ENCODE measurements at regions not wholly inside any gene's neighbourhood (a gene's known extent, or its start where the extent isn't known, plus 50 kb on each side); places are given as distances from the start of the nearest gene placed in this dataset.

- H4K20me1 ChIP-seq (replicated peaks; ENCODE audit: control insufficient read depth, insufficient read depth, low read length) = no peaks in the 10 kb centered on the region
- BruUV-seq (replicated peaks) = no TSS peak
- no peak overlapping the region for H3K27ac ChIP-seq (ENCODE audit: extremely low read depth, low read depth, low read length)
- FAIRE-seq = no peak
- H3K4me2 ChIP-seq (ENCODE audit: insufficient read depth, low read length) = no peak overlapping the region
- no peak overlapping the region for H3K4me3 ChIP-seq
- H3K9me3 ChIP-seq (replicated peaks; ENCODE audit: control insufficient read depth, insufficient read depth, low read depth, low read length) = no peaks in the 10 kb centered on the region
- TF ChIP-seq ZNF592 (IDR thresholded peaks at IDR 0.05) (no peak), RAD21 (CRISPR knock-in tag; conservative IDR thresholded peaks at IDR 0.05 in 1 of 2, IDR thresholded peaks at IDR 0.05 in 1 of 2) (peak in 1 of 2 experiments; percentile 26; a peak in 1 of 4 replicates)
- TF ChIP-seq, protein P1, sequence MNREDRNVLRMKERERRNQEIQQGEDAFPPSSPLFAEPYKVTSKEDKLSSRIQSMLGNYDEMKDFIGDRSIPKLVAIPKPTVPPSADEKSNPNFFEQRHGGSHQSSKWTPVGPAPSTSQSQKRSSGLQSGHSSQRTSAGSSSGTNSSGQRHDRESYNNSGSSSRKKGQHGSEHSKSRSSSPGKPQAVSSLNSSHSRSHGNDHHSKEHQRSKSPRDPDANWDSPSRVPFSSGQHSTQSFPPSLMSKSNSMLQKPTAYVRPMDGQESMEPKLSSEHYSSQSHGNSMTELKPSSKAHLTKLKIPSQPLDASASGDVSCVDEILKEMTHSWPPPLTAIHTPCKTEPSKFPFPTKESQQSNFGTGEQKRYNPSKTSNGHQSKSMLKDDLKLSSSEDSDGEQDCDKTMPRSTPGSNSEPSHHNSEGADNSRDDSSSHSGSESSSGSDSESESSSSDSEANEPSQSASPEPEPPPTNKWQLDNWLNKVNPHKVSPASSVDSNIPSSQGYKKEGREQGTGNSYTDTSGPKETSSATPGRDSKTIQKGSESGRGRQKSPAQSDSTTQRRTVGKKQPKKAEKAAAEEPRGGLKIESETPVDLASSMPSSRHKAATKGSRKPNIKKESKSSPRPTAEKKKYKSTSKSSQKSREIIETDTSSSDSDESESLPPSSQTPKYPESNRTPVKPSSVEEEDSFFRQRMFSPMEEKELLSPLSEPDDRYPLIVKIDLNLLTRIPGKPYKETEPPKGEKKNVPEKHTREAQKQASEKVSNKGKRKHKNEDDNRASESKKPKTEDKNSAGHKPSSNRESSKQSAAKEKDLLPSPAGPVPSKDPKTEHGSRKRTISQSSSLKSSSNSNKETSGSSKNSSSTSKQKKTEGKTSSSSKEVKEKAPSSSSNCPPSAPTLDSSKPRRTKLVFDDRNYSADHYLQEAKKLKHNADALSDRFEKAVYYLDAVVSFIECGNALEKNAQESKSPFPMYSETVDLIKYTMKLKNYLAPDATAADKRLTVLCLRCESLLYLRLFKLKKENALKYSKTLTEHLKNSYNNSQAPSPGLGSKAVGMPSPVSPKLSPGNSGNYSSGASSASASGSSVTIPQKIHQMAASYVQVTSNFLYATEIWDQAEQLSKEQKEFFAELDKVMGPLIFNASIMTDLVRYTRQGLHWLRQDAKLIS (CRISPR knock-in tag; IDR thresholded peaks at IDR 0.05) = no peak
- TF ChIP-seq, protein P2, sequence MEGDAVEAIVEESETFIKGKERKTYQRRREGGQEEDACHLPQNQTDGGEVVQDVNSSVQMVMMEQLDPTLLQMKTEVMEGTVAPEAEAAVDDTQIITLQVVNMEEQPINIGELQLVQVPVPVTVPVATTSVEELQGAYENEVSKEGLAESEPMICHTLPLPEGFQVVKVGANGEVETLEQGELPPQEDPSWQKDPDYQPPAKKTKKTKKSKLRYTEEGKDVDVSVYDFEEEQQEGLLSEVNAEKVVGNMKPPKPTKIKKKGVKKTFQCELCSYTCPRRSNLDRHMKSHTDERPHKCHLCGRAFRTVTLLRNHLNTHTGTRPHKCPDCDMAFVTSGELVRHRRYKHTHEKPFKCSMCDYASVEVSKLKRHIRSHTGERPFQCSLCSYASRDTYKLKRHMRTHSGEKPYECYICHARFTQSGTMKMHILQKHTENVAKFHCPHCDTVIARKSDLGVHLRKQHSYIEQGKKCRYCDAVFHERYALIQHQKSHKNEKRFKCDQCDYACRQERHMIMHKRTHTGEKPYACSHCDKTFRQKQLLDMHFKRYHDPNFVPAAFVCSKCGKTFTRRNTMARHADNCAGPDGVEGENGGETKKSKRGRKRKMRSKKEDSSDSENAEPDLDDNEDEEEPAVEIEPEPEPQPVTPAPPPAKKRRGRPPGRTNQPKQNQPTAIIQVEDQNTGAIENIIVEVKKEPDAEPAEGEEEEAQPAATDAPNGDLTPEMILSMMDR (IDR thresholded peaks at IDR 0.05 in 2 of 3, conservative IDR thresholded peaks at IDR 0.05 in 1 of 3; ENCODE audit: insufficient read depth in 2 of 3, low read depth in 1 of 3, low read length in 3 of 3) = 0 out of 6 replicates have a peak, but pooled peaks of 1 of the 3 experiments have one; percentile 14
- 0 out of 3 replicates have a peak, but pooled peaks have one; percentile 29 for ATAC-seq
- H3K79me2 ChIP-seq (ENCODE audit: control insufficient read depth, insufficient read depth, low read length) = no peaks in the 10 kb centered on the region
- H3K9ac ChIP-seq (ENCODE audit: insufficient read depth in 1 of 2, low read depth in 2 of 2, low read length in 2 of 2) = no peak overlapping the region
- H3K4me1 ChIP-seq (replicated peaks in 1 of 2; ENCODE audit: control insufficient read depth in 2 of 2, insufficient read depth in 2 of 2, low read length in 2 of 2) = no peaks in the 10 kb centered on the region
- in situ Hi-C loops (cut with MboI) (no loop called here), intact Hi-C loops (cut with micrococcal nuclease) (no loop called here)
- 0% methylated on average over 1 of the region's 1 CpG for WGBS (ENCODE audit: insufficient coverage, low coverage, missing lambda C conversion rate)
- H3K9me1 ChIP-seq (ENCODE audit: control insufficient read depth, insufficient read depth, low read length) = no peaks in the 10 kb centered on the region
- ChIA-PET POLR2A (interaction anchor here (0.5 to 0.6 kb wide), 2 partner anchors 314 to 368 kb away, joined by 3 read pairs; no protein-coding TSS in a partner anchor), CTCF (ENCODE audit: low intra/inter-chr PET ratio) (no interaction called here)
- H3K36me3 ChIP-seq (ENCODE audit: control insufficient read depth, insufficient read depth, low read length) = no peaks in the 10 kb centered on the region
- DNase-seq (ENCODE audit: extremely low read depth in 1 of 4, low spot score in 3 of 4) = no peak
- no peak overlapping the region for H2AFZ ChIP-seq (ENCODE audit: low read depth, low read length)
- no peaks in the 10 kb centered on the region for H3K27me3 ChIP-seq (ENCODE audit: control insufficient read depth in 2 of 2, insufficient read depth in 2 of 2, low read length in 2 of 2)
These were observed 173.4 kb downstream of the NDUFS4 start for GRCh38 chr5:53733853-53734252.

Measured in K562 (cell line).